ENCODE measurements at regions not wholly inside any gene's neighbourhood (a gene's known extent, or its start where the extent isn't known, plus 50 kb on each side); places are given as distances from the start of the nearest gene placed in this dataset.

- no peak overlapping the region for H3K27ac ChIP-seq
- no peak for DNase-seq (ENCODE audit: low spot score)
- POLR2A ChIA-PET (ENCODE audit: low non-redundant PET): no interaction called here
- TF ChIP-seq CTCF (conservative IDR thresholded peaks at IDR 0.05; ENCODE audit: low read depth): no peak
- CTCF ChIA-PET: no interaction called here
Measured at GRCh38 chr12:127463237-127463636, 803.7 kb upstream of the TMEM132C start.

DNA sequence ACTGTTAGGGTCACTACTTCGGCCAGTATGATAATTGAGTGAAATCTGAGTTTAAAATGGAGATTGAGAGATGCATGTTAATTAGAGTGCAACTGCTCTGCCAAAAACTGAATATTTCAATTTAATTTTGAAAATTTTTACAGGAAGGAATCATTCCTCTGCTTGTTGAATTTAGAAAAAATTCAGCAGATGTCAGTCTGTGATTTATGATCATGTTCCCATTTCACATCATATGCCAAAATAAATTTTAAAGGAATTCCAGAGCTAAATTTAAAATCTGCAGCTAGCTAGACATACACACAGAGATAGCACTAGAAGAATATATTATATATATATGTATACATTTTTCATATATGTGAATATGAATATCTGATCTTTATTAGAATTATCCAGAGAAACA is 797.6 kb upstream of the TMEM132C start:
- DNase-seq (ENCODE audit: low spot score): no peak
- CTCF ChIA-PET: no interaction called here
- no peak for TF ChIP-seq CTCF (conservative IDR thresholded peaks at IDR 0.05; ENCODE audit: low read depth)
- H3K27ac ChIP-seq: no peak overlapping the region
- POLR2A ChIA-PET (ENCODE audit: low non-redundant PET): no interaction called here

DNA sequence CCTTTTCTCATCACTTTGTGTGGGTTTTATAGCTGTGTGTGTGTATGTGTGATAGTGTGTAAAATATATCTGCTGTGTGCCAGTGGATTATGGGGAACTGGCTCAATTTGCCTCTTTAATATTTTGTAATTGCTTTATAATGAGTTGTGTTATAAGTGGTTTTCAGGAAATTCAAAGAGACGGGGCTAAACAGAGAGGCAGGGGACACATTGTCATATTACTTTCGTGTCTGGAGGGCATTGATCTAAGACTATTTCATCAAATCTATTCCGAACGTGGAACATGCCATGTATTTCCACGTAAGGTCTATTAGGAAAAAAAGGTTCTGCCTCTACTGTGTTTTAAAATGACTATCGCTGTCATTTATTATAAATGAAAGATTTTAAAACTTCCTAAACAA is 793.2 kb upstream of the TMEM132C start:
- no peak overlapping the region for H3K27ac ChIP-seq
- ChIA-PET POLR2A (ENCODE audit: low non-redundant PET) (no interaction called here), CTCF (no interaction called here)
- no peak for DNase-seq (ENCODE audit: low spot score)
- TF ChIP-seq CTCF (conservative IDR thresholded peaks at IDR 0.05; ENCODE audit: low read depth): no peak

GRCh38 chr12:127479256-127479655 is 787.7 kb upstream of the TMEM132C start:
- DNase-seq (ENCODE audit: low spot score): no peak
- POLR2A ChIA-PET (ENCODE audit: low non-redundant PET): no interaction called here
- TF ChIP-seq CTCF (conservative IDR thresholded peaks at IDR 0.05; ENCODE audit: low read depth): no peak
- CTCF ChIA-PET: no interaction called here
- no peak overlapping the region for H3K27ac ChIP-seq

GRCh38 chr12:127480775-127481314 is 786.1 kb upstream of the TMEM132C start:
- H3K27ac ChIP-seq: no peak overlapping the region
- POLR2A ChIA-PET (ENCODE audit: low non-redundant PET): no interaction called here
- no peak for DNase-seq (ENCODE audit: low spot score)
- CTCF ChIA-PET: interaction anchor here (0.7 kb wide), 1 partner anchor 325 kb away, joined by 3 read pairs; no protein-coding TSS in a partner anchor
- TF ChIP-seq CTCF (conservative IDR thresholded peaks at IDR 0.05; ENCODE audit: low read depth): no peak

DNA sequence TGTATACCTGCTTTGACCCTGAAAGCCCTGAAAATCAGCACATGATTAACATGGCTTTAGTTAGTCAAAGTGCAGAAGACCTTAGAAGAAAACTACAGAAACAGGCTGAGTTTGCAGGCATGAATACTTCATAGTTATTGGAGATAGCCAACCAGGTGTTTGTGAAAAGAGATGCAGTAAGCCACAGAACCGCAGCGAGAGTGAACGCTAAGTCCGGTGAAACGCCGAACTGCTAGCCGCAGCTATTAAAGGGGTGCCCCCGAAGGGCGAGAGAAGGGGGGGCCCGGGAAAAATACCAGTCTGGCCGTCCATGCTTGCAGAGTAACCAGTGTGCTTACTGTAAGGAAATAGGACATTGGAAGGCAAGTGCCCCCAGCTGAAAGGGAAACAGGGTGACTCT is 784.0 kb upstream of the TMEM132C start:
- no peak for TF ChIP-seq CTCF (conservative IDR thresholded peaks at IDR 0.05; ENCODE audit: low read depth)
- no peak overlapping the region for H3K27ac ChIP-seq
- POLR2A ChIA-PET (ENCODE audit: low non-redundant PET): no interaction called here
- DNase-seq (ENCODE audit: low spot score): no peak
- CTCF ChIA-PET: no interaction called here

- POLR2A ChIA-PET (ENCODE audit: low non-redundant PET): no interaction called here
- DNase-seq (ENCODE audit: low spot score): peak; percentile 68
- no peak for TF ChIP-seq CTCF (conservative IDR thresholded peaks at IDR 0.05; ENCODE audit: low read depth)
- CTCF ChIA-PET: interaction anchor here (0.6 to 1.1 kb wide), 3 partner anchors 192 to 1713 kb away, joined by 3 to 5 read pairs (median 4); no protein-coding TSS in a partner anchor
- H3K27ac ChIP-seq: no peak overlapping the region
Measured at GRCh38 chr12:127485528-127485927, 781.4 kb upstream of the TMEM132C start.

Data from RWPE1 (cell line).